ENCODE measurements at regions not wholly inside any gene's neighbourhood (a gene's known extent, or its start where the extent isn't known, plus 50 kb on each side); places are given as distances from the start of the nearest gene placed in this dataset.

DNA sequence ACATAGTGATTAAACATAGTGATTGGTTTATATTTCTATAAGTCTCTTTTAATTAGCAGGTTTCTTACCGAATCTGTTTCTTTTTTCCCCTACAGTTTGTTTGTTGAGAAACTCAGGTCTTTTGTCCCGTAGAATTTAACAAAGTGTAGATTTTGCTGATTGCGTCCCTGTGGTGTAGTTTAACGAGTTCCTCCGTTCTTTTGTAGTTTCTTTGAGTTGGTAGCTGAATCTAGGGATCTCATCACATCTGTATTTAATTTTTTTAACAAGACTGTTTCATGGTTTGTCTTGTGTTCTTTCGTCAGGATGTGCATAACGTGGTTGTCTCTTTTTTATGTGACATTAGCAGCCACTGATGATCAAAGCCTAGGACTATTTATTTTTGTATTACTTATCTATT, 111.1 kb downstream of the AKAP11 start:
- H4K91ac ChIP-seq (ENCODE audit: low read length) = no peak overlapping the region
- H3K27ac ChIP-seq (ENCODE audit: low read length, poor library complexity, severe bottlenecking) = no peak overlapping the region
- no peak overlapping the region for H3K18ac ChIP-seq (ENCODE audit: low read depth in 1 of 2, low read length in 2 of 2)
- H3K4me1 ChIP-seq (ENCODE audit: control insufficient read depth, insufficient read depth, low read depth, low read length) = no peaks in the 10 kb centered on the region
- H3K9ac ChIP-seq (ENCODE audit: low read length) = no peak overlapping the region
- H2BK5ac ChIP-seq (ENCODE audit: low read depth, low read length, poor library complexity, severe bottlenecking) = no peak overlapping the region
- H2BK15ac ChIP-seq (ENCODE audit: low read depth, poor library complexity, severe bottlenecking) = no peak overlapping the region
- no peak overlapping the region for H2AK5ac ChIP-seq (ENCODE audit: low read length, severe bottlenecking)
- peaks cover 0 to 7% of the 10 kb centered on the region in 2 experiments for H3K27me3 ChIP-seq (ENCODE audit: control insufficient read depth in 1 of 2, insufficient read depth in 1 of 2, low read length in 2 of 2)
- H3K36me3 ChIP-seq (ENCODE audit: control insufficient read depth in 1 of 2, insufficient read depth in 2 of 2, low read depth in 1 of 2, low read length in 2 of 2) = no peaks in the 10 kb centered on the region
- H2AFZ ChIP-seq (ENCODE audit: low read depth, low read length) = no peak overlapping the region
- no peak overlapping the region for H3K4me2 ChIP-seq (ENCODE audit: low read length, poor library complexity, severe bottlenecking)
- no peak overlapping the region for H3K4me3 ChIP-seq (ENCODE audit: insufficient read depth in 1 of 2, low read depth in 1 of 2, low read length in 2 of 2)
- H4K8ac ChIP-seq (ENCODE audit: low read length) = no peak overlapping the region
- no peak overlapping the region for H3K14ac ChIP-seq (ENCODE audit: low read length in 2 of 2)
- H2BK12ac ChIP-seq (ENCODE audit: low read length in 2 of 2) = no peak overlapping the region
- no peak overlapping the region for H3K23ac ChIP-seq (ENCODE audit: low read length in 2 of 2)
- no peaks in the 10 kb centered on the region for H3K79me1 ChIP-seq (replicated peaks; ENCODE audit: low read length, poor library complexity, severe bottlenecking)
- DNase-seq = no peak
- no peak overlapping the region for H3K4ac ChIP-seq (ENCODE audit: low read depth in 1 of 2, low read length in 2 of 2)
- 98% methylated on average over 3 of the region's 7 CpGs for WGBS
- H2BK120ac ChIP-seq (ENCODE audit: low read depth, low read length) = no peak overlapping the region
- peaks cover 4% of the 10 kb centered on the region for H3K9me3 ChIP-seq (ENCODE audit: control insufficient read depth, low read length)

DNA sequence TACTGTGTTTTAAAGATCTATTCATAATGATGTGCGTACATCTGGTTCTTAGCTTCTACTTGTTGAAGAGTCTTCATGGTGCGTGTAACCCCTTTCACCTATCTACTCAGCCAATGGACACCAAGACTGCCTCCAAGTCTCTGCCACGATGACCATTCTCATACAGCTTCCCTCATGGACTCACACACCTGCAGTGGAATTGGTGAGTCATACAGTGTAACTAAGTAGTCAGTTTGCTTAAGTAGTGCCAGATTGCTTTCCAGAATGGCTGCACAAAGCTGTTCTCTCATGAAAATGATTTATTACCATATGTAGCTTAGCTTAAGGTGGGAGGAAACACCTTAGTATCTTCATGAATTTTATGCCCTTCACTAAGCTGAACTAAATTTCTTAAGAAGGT, 112.3 kb downstream of the AKAP11 start:
- Histone ChIP-seq H3K18ac (ENCODE audit: low read depth in 1 of 2, low read length in 2 of 2) (no peak overlapping the region), H3K9ac (ENCODE audit: low read length) (no peak overlapping the region), H3K79me1 (replicated peaks; ENCODE audit: low read length, poor library complexity, severe bottlenecking) (no peaks in the 10 kb centered on the region), H2BK5ac (ENCODE audit: low read depth, low read length, poor library complexity, severe bottlenecking) (no peak overlapping the region), H3K9me3 (ENCODE audit: control insufficient read depth, low read length) (peaks cover 4% of the 10 kb centered on the region), H2BK15ac (ENCODE audit: low read depth, poor library complexity, severe bottlenecking) (no peak overlapping the region), H3K23ac (ENCODE audit: low read length in 2 of 2) (no peak overlapping the region), H2BK120ac (ENCODE audit: low read depth, low read length) (no peak overlapping the region), H3K27me3 (ENCODE audit: control insufficient read depth in 1 of 2, insufficient read depth in 1 of 2, low read length in 2 of 2) (peaks cover 0 to 7% of the 10 kb centered on the region in 2 experiments), H4K91ac (ENCODE audit: low read length) (peak overlapping the region; percentile 23), H4K8ac (ENCODE audit: low read length) (no peak overlapping the region), H3K4me2 (ENCODE audit: low read length, poor library complexity, severe bottlenecking) (no peak overlapping the region), H3K36me3 (ENCODE audit: control insufficient read depth in 1 of 2, insufficient read depth in 2 of 2, low read depth in 1 of 2, low read length in 2 of 2) (no peaks in the 10 kb centered on the region), H2AK5ac (ENCODE audit: low read length, severe bottlenecking) (no peak overlapping the region), H3K14ac (ENCODE audit: low read length in 2 of 2) (no peak overlapping the region), H3K4ac (ENCODE audit: low read depth in 1 of 2, low read length in 2 of 2) (no peak overlapping the region), H3K4me3 (ENCODE audit: insufficient read depth in 1 of 2, low read depth in 1 of 2, low read length in 2 of 2) (no peak overlapping the region), H2AFZ (ENCODE audit: low read depth, low read length) (no peak overlapping the region), H3K27ac (ENCODE audit: low read length, poor library complexity, severe bottlenecking) (no peak overlapping the region), H3K4me1 (ENCODE audit: control insufficient read depth, insufficient read depth, low read depth, low read length) (no peaks in the 10 kb centered on the region), H2BK12ac (ENCODE audit: low read length in 2 of 2) (no peak overlapping the region)
- 90% methylated on average over 3 of the region's 3 CpGs for WGBS
- DNase-seq = no peak

DNA sequence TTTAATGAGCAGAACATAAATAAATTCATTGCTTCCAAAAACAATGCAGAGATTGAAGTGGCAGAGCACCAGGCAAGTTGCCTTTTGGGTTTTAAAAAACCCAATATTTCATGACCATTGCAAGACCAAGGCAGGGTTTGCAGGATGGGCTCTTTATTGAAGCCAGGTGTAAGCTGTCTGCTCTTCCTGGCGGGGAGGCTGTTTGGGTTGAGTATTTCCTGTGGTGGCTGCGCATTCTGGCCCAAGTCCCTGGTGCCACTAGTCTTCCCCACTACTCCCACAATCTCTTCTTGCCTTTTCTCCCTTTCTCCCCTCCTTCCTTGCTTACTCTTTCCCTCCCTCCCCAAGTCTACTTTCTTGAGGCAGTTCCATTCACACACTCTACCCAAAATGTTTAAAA, 116.4 kb downstream of the AKAP11 start:
- no peak overlapping the region for H3K4ac ChIP-seq (ENCODE audit: low read depth in 1 of 2, low read length in 2 of 2)
- no peak overlapping the region for H4K8ac ChIP-seq (ENCODE audit: low read length)
- no peak overlapping the region for H3K23ac ChIP-seq (ENCODE audit: low read length in 2 of 2)
- H3K36me3 ChIP-seq (ENCODE audit: control insufficient read depth in 1 of 2, insufficient read depth in 2 of 2, low read depth in 1 of 2, low read length in 2 of 2) = no peaks in the 10 kb centered on the region
- H3K4me3 ChIP-seq (ENCODE audit: insufficient read depth in 1 of 2, low read depth in 1 of 2, low read length in 2 of 2) = no peak overlapping the region
- no peak overlapping the region for H3K14ac ChIP-seq (ENCODE audit: low read length in 2 of 2)
- H3K9me3 ChIP-seq (ENCODE audit: control insufficient read depth, low read length) = peaks cover 4% of the 10 kb centered on the region
- H4K91ac ChIP-seq (ENCODE audit: low read length) = no peak overlapping the region
- H2AFZ ChIP-seq (ENCODE audit: low read depth, low read length) = no peak overlapping the region
- H2BK15ac ChIP-seq (ENCODE audit: low read depth, poor library complexity, severe bottlenecking) = no peak overlapping the region
- H3K27ac ChIP-seq (ENCODE audit: low read length, poor library complexity, severe bottlenecking) = no peak overlapping the region
- H3K9ac ChIP-seq (ENCODE audit: low read length) = no peak overlapping the region
- no peak overlapping the region for H3K18ac ChIP-seq (ENCODE audit: low read depth in 1 of 2, low read length in 2 of 2)
- peaks cover 0 to 7% of the 10 kb centered on the region in 2 experiments for H3K27me3 ChIP-seq (ENCODE audit: control insufficient read depth in 1 of 2, insufficient read depth in 1 of 2, low read length in 2 of 2)
- 93% methylated on average over 2 of the region's 2 CpGs for WGBS
- H2BK120ac ChIP-seq (ENCODE audit: low read depth, low read length) = no peak overlapping the region
- H3K4me1 ChIP-seq (ENCODE audit: control insufficient read depth, insufficient read depth, low read depth, low read length) = no peaks in the 10 kb centered on the region
- H2BK5ac ChIP-seq (ENCODE audit: low read depth, low read length, poor library complexity, severe bottlenecking) = no peak overlapping the region
- no peak for DNase-seq
- no peak overlapping the region for H2BK12ac ChIP-seq (ENCODE audit: low read length in 2 of 2)
- no peak overlapping the region for H3K4me2 ChIP-seq (ENCODE audit: low read length, poor library complexity, severe bottlenecking)
- H3K79me1 ChIP-seq (replicated peaks; ENCODE audit: low read length, poor library complexity, severe bottlenecking) = no peaks in the 10 kb centered on the region
- no peak overlapping the region for H2AK5ac ChIP-seq (ENCODE audit: low read length, severe bottlenecking)

DNA sequence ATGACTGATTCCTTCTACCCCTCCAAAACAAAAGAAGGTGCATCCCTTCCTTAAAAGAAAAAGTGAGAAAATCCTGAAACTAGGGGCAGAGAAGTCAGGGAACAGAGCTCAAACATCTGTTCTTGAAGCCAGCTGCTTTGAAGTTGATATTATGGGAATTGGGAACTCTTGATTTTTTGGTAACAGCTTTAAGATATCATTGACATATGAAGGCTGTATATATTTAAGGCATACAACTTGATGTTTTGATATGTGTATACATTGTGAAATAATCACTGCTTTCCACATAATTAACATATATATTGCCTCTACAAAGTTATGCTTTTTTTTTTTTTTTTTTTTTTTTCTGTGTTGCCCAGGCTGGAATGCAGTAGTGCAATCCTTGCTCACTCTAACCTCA, 117.1 kb downstream of the AKAP11 start:
- H3K27me3 ChIP-seq (ENCODE audit: control insufficient read depth in 1 of 2, insufficient read depth in 1 of 2, low read length in 2 of 2) = peaks cover 0 to 7% of the 10 kb centered on the region in 2 experiments
- no peaks in the 10 kb centered on the region for H3K36me3 ChIP-seq (ENCODE audit: control insufficient read depth in 1 of 2, insufficient read depth in 2 of 2, low read depth in 1 of 2, low read length in 2 of 2)
- H3K4me3 ChIP-seq (ENCODE audit: insufficient read depth in 1 of 2, low read depth in 1 of 2, low read length in 2 of 2) = no peak overlapping the region
- H3K79me1 ChIP-seq (replicated peaks; ENCODE audit: low read length, poor library complexity, severe bottlenecking) = no peaks in the 10 kb centered on the region
- no peak overlapping the region for H3K18ac ChIP-seq (ENCODE audit: low read depth in 1 of 2, low read length in 2 of 2)
- no peak overlapping the region for H3K14ac ChIP-seq (ENCODE audit: low read length in 2 of 2)
- H3K4me2 ChIP-seq (ENCODE audit: low read length, poor library complexity, severe bottlenecking) = no peak overlapping the region
- H4K91ac ChIP-seq (ENCODE audit: low read length) = no peak overlapping the region
- no peak overlapping the region for H2AFZ ChIP-seq (ENCODE audit: low read depth, low read length)
- no peak overlapping the region for H2BK5ac ChIP-seq (ENCODE audit: low read depth, low read length, poor library complexity, severe bottlenecking)
- H2AK5ac ChIP-seq (ENCODE audit: low read length, severe bottlenecking) = no peak overlapping the region
- no peak overlapping the region for H2BK120ac ChIP-seq (ENCODE audit: low read depth, low read length)
- DNase-seq = no peak
- H2BK15ac ChIP-seq (ENCODE audit: low read depth, poor library complexity, severe bottlenecking) = no peak overlapping the region
- no peak overlapping the region for H3K4ac ChIP-seq (ENCODE audit: low read depth in 1 of 2, low read length in 2 of 2)
- H3K9ac ChIP-seq (ENCODE audit: low read length) = no peak overlapping the region
- no peaks in the 10 kb centered on the region for H3K4me1 ChIP-seq (ENCODE audit: control insufficient read depth, insufficient read depth, low read depth, low read length)
- peaks cover 4% of the 10 kb centered on the region for H3K9me3 ChIP-seq (ENCODE audit: control insufficient read depth, low read length)
- H4K8ac ChIP-seq (ENCODE audit: low read length) = no peak overlapping the region
- H3K27ac ChIP-seq (ENCODE audit: low read length, poor library complexity, severe bottlenecking) = no peak overlapping the region
- H2BK12ac ChIP-seq (ENCODE audit: low read length in 2 of 2) = no peak overlapping the region
- H3K23ac ChIP-seq (ENCODE audit: low read length in 2 of 2) = no peak overlapping the region
